ENCODE measurements at regions not wholly inside any gene's neighbourhood (a gene's known extent, or its start where the extent isn't known, plus 50 kb on each side); places are given as distances from the start of the nearest gene placed in this dataset.
"Not testable (repeated sequence)": the region's sequence is repeated elsewhere in the genome, so short reads cannot be mapped to it uniquely, and the experiment has no call there.

DNA sequence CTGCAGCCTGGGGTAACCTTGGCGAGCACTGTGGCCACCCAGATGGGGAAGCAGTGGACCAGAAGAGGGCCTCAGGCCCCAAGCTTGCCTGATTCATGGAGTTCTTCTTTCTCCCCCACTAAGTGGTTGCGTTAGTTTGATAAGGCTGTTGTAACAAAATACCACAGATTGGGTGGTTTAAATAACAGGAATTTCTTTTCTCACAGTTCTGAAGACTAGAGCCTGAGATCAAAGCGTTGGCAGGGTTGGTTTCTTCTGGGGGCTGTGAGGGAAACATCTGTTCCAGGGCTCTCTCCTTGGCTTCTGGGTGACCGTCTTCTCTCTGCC lies 105.7 kb upstream of the GATB start:
- H3K4me3 ChIP-seq (ENCODE audit: low read length) = no peak overlapping the region
- peaks cover 37% of the 10 kb centered on the region for H3K4me1 ChIP-seq (ENCODE audit: insufficient read depth, low read length)
- H3K27me3 ChIP-seq (ENCODE audit: insufficient read depth, low read length) = no peaks in the 10 kb centered on the region
- no peaks in the 10 kb centered on the region for H3K9me3 ChIP-seq (ENCODE audit: low read depth, low read length)

DNA sequence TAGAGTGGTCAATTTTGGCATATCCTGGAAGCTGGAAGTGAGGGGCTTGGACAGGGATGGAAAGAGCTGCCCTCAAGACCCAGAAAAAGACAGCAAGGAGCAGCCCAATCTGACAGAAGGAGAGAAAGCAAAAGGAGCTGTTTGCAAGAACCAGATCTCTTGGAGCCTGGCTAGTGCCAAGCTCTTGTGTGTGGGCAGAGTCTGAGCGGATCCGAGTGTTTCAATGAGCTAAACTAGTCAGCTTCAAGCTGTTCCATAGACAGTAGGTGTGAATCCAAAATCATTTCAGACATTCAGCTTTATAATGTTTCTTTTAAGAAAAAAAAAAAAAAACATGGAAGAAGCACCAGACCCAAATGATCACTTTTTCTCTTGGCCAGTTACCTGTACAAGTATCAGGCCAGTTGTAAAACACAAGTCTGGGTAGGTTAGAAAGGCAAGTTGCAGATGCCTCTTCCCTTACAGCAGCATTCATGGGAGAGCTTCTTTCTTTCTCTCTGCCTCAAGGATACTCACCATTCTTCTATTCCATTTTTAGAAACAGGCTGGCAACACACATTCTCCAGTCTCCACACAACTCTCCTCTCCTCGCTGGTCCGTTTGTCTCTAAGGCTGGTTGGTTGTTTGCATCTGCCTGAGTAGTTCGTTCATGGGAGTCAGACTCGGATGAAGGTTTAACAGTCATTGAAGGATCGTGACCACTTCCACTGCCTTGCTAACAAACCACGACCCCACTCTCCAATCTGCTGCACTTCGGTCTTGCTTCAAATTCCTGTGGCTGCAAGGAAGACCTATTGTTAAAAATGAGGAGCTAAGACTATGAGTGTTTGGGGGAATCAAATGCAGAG lies 105.2 kb upstream of the GATB start:
- no peaks in the 10 kb centered on the region for H3K27me3 ChIP-seq (ENCODE audit: insufficient read depth, low read length)
- H3K4me3 ChIP-seq (ENCODE audit: low read length) = no peak overlapping the region
- no peaks in the 10 kb centered on the region for H3K9me3 ChIP-seq (ENCODE audit: low read depth, low read length)
- peaks cover 37% of the 10 kb centered on the region for H3K4me1 ChIP-seq (ENCODE audit: insufficient read depth, low read length)

DNA sequence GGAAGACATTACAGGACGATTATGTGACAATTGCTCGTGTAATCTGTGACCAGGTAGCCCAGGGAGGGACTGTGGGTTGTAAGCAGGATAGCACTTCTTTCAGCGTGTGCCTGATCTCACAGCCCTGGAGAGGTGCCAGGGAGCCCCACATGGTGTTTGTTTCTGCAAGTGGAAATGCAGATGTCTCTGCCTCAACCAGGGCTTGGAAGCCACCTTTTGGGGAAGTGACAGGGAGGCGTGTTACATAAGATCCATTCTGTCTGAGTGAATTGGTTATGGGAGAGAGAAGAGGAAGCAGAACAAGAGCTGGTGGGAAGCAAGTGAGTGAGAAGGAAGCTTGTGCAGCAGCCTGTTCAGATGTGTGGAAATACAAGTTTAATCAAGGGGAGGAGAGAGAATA lies 104.5 kb upstream of the GATB start:
- Histone ChIP-seq H3K4me1 (ENCODE audit: insufficient read depth, low read length) (peaks cover 37% of the 10 kb centered on the region), H3K27me3 (ENCODE audit: insufficient read depth, low read length) (no peaks in the 10 kb centered on the region), H3K4me3 (ENCODE audit: low read length) (no peak overlapping the region), H3K9me3 (ENCODE audit: low read depth, low read length) (no peaks in the 10 kb centered on the region)

DNA sequence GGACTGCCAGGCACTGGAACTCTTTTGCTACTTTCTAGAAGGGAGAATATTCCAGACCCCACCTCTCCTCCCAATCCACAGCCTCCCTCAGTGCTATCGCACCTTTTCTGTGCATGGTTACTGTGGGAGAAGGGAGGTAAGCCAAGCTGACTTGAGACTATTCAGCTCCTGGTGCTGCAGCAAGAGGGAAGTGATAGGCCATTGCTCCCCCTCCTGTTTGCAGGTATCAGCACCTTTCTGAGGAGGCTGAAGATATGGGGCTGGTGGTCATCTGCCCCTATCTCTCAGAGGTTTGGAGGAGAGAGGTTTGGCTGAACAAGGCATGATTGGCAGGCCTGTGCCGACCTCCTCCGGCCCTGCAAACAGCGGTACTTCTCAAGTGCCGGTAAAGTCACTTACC lies 103.3 kb upstream of the GATB start:
- no peaks in the 10 kb centered on the region for H3K9me3 ChIP-seq (ENCODE audit: low read depth, low read length)
- H3K4me1 ChIP-seq (ENCODE audit: insufficient read depth, low read length) = peaks cover 37% of the 10 kb centered on the region
- H3K4me3 ChIP-seq (ENCODE audit: low read length) = no peak overlapping the region
- peaks cover 7% of the 10 kb centered on the region for H3K27me3 ChIP-seq (ENCODE audit: insufficient read depth, low read length)

DNA sequence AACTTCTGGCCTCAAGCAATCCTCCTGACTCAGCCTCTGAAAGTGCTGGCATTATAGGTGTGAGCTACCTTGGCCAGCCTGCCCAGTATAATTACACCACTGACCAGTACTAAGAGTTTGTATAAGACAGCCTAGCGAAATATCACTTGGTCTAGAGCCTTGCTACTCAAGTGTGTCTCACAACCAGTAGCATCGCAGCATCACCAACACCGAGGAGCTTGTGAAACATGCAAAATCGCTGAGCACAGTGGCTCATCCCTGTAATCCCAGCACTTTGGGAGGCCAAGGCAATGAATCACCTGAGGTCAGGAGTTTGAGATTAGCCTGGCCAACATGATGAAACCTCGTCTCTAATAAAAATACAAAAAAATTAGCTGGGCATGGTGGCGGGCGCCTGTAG lies 102.0 kb upstream of the GATB start:
- no peaks in the 10 kb centered on the region for H3K9me3 ChIP-seq (ENCODE audit: low read depth, low read length)
- no peak overlapping the region for H3K4me3 ChIP-seq (ENCODE audit: low read length)
- peaks cover 36% of the 10 kb centered on the region for H3K4me1 ChIP-seq (ENCODE audit: insufficient read depth, low read length)
- H3K27me3 ChIP-seq (ENCODE audit: insufficient read depth, low read length) = peaks cover 20% of the 10 kb centered on the region

DNA sequence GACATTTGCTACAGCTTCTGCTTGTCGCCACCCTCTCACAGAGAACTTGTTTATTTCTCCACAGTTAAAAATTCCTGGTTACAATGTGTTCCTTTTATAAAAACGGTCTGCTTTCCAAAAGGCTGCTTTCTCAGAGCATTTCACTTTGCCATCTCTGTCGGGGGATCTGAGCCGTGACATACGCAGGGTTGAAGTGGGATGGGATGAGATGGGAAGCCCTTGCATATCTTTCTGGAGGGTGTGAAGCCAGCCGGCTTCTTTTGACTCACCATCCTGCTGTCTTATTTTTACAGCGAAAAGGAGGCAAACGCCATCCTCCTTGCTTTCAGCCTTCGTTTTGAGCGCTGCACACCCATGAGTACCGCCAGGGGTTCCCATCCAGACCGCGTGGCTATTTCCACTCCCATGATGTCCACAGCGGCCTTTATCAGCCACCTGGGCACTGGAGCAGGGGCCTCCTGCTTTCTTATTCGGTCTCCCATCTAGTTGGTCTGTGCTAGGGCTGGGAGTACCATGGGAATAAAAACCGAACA lies 99.8 kb upstream of the GATB start:
- H3K27me3 ChIP-seq (ENCODE audit: insufficient read depth, low read length) = peaks cover 20% of the 10 kb centered on the region

DNA sequence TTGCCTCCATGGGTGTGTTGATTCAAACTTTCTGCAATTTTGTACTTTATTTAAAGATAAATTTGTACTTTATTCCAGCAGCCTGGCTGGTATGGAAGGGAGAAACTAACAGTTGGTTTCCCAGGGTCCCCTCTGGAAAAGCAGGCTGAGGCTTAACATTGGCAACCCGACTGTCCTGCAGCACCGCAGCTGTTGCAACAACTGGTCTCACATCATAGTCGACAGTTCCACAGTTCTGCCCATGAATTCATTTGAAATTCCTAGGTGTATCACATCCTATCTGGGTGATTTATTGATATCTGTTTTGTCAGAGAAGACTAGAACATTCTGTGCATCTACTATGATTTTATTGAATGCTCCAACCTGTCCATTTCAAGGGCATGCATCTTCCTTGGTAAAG lies 98.8 kb upstream of the GATB start:
- Histone ChIP-seq H3K4me1 (ENCODE audit: insufficient read depth, low read length) (peaks cover 5% of the 10 kb centered on the region), H3K9me3 (ENCODE audit: low read depth, low read length) (no peaks in the 10 kb centered on the region), H3K4me3 (ENCODE audit: low read length) (no peak overlapping the region), H3K27me3 (ENCODE audit: insufficient read depth, low read length) (peaks cover 20% of the 10 kb centered on the region)

More for the DNA sequence above, 99.8 kb upstream of the GATB start:
- no peaks in the 10 kb centered on the region for H3K9me3 ChIP-seq (ENCODE audit: low read depth, low read length)
- no peak overlapping the region for H3K4me3 ChIP-seq (ENCODE audit: low read length)
- H3K4me1 ChIP-seq (ENCODE audit: insufficient read depth, low read length) = peaks cover 15% of the 10 kb centered on the region

DNA sequence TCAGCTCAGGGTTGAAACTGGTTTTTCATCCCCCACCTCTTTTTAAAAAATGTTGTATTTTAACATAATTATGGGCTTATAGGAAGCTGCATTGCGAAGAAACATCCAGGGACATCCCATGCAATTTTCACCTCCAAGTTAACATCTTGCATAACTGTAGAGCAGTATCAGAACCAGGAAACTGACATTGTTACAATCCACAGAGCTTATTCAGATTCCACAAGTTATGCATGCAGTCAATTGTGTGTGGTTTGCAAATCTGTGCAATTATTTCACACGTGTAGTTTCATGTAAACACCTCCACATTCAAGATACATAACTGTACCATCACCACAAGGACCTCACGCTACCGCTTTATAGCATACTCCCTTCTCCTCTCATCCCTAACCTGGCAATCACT lies 97.5 kb upstream of the GATB start:
- Histone ChIP-seq H3K4me3 (ENCODE audit: low read length) (no peak overlapping the region), H3K9me3 (ENCODE audit: low read depth, low read length) (no peaks in the 10 kb centered on the region), H3K27me3 (ENCODE audit: insufficient read depth, low read length) (peaks cover 20% of the 10 kb centered on the region), H3K4me1 (ENCODE audit: insufficient read depth, low read length) (peaks cover 11% of the 10 kb centered on the region)

DNA sequence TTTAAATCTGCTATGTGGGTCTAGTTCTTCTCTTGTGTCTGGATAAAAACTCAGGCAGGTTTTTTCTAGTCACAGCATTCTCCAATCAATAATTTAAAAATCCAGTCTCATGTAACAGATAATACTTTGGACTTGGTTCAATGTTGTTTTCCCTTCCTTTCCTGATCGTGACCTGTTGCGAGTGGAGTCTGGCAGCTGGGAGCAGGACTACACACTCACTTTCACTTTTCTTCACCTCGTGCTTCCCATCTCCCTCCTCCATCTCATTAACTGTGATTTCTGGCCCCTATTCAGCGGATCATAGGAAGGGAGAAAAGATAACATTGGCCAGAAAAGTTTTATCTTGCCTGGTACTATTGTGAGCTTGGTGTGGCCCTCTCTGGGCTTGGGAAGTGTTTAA lies 96.6 kb upstream of the GATB start:
- no peaks in the 10 kb centered on the region for H3K9me3 ChIP-seq (ENCODE audit: low read depth, low read length)
- H3K4me1 ChIP-seq (ENCODE audit: insufficient read depth, low read length) = peaks cover 20% of the 10 kb centered on the region
- peaks cover 20% of the 10 kb centered on the region for H3K27me3 ChIP-seq (ENCODE audit: insufficient read depth, low read length)
- no peak overlapping the region for H3K4me3 ChIP-seq (ENCODE audit: low read length)

DNA sequence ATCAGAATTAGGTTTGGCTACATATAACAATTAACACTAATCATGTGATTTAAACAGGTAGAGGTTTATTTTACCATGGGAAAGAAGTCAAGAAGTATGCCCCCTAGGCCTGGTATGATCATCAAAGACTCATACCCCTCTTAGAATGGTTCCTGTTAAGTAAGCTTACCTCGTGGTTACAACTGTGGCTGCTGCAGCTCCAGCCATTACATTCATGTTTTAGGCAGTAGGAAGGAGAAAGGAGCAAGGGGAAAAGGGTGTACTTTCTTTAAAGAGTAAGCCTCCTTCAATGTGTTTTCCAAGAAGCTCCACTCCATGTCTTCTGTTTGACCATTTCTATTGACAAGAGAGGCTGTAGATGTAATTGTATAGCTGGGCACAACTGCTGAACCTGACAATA lies 94.9 kb upstream of the GATB start:
- Histone ChIP-seq H3K4me3 (ENCODE audit: low read length) (no peak overlapping the region), H3K9me3 (ENCODE audit: low read depth, low read length) (no peaks in the 10 kb centered on the region), H3K27me3 (ENCODE audit: insufficient read depth, low read length) (peaks cover 20% of the 10 kb centered on the region), H3K4me1 (ENCODE audit: insufficient read depth, low read length) (peaks cover 28% of the 10 kb centered on the region)

DNA sequence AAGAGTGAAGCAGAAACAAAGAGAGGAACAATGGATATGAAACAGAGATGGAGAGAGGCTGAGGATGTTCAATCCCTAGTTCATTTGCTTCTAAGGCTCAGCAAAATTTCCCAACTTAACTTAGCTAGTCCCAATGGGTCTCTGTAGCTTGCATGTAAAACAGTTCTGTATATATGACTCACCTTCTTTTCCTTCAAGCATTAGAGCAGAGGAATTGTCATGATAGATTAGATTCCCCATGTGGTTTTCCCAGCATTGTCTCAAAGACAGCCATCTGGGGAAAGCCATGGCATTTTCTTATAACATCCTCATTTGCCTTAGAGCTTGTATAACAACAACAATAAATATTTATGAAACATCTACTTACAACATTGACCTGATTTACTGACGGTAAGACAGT lies 93.9 kb upstream of the GATB start:
- no peaks in the 10 kb centered on the region for H3K9me3 ChIP-seq (ENCODE audit: low read depth, low read length)
- H3K4me1 ChIP-seq (ENCODE audit: insufficient read depth, low read length) = peaks cover 28% of the 10 kb centered on the region
- H3K27me3 ChIP-seq (ENCODE audit: insufficient read depth, low read length) = peaks cover 18% of the 10 kb centered on the region
- H3K4me3 ChIP-seq (ENCODE audit: low read length) = no peak overlapping the region

DNA sequence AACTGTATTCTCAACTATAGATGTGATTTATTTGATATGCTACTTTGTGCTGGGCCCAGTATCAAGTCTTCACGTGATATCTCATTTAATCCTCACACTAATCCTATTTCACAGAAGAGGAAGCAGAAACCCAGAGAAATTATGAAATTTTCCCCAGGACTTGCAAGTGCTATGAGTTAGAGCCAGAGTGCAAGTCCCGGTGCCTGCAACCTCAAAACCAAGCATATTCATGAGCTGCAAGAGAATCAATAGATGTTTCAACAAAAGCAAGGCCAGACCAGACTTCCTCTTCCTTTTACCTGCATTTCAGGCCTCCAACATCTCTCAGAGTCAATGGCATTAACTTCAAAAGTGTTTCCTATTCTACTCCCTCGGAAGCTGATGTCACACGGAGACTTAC lies 92.2 kb upstream of the GATB start:
- Histone ChIP-seq H3K4me3 (ENCODE audit: low read length) (no peak overlapping the region), H3K4me1 (ENCODE audit: insufficient read depth, low read length) (peaks cover 28% of the 10 kb centered on the region), H3K27me3 (ENCODE audit: insufficient read depth, low read length) (peaks cover 8% of the 10 kb centered on the region), H3K9me3 (ENCODE audit: low read depth, low read length) (no peaks in the 10 kb centered on the region)

DNA sequence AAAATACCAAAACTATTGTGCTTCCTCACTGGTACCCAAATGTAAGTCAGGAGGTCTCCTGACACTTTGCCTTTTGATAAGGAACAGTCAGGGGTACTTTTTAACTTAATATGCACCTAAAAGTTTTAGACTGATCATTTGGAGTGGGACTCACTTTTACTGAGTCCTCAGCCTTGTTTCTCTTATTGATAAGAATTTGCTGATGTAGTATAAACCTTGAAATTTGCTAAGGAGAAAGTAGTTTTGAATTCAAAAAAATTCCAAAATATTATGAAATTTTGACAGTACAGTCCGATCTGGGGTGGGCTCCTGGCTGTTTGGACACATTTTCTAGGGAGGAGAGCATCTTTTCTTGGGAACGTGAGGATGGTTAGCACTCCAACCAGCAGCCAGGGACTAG lies 91.4 kb upstream of the GATB start:
- H3K4me1 ChIP-seq (ENCODE audit: insufficient read depth, low read length) = peaks cover 28% of the 10 kb centered on the region
- H3K9me3 ChIP-seq (ENCODE audit: low read depth, low read length) = no peaks in the 10 kb centered on the region
- peaks cover 12% of the 10 kb centered on the region for H3K27me3 ChIP-seq (ENCODE audit: insufficient read depth, low read length)
- H3K4me3 ChIP-seq (ENCODE audit: low read length) = no peak overlapping the region

DNA sequence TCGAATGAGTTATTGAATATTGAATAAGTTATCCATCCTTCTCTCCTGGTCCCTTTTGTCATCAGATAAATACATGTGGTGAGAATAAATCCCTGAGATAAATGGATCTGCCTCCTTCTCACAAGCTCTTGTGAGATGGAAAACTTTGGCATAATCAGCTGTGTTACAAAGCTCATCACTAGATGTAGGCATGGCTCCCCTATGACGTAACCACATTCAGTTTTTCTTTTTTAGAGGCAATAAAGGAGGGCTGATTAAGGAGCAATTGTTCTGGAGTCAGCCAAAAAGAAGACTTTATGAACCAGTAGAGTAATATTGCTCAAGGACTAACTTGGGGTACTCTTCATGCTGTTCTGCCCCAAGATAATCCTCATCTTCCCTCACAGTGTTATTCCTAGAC lies 90.5 kb upstream of the GATB start:
- Histone ChIP-seq H3K4me1 (ENCODE audit: insufficient read depth, low read length) (peaks cover 28% of the 10 kb centered on the region), H3K27me3 (ENCODE audit: insufficient read depth, low read length) (peaks cover 12% of the 10 kb centered on the region), H3K4me3 (ENCODE audit: low read length) (no peak overlapping the region), H3K9me3 (ENCODE audit: low read depth, low read length) (no peaks in the 10 kb centered on the region)

DNA sequence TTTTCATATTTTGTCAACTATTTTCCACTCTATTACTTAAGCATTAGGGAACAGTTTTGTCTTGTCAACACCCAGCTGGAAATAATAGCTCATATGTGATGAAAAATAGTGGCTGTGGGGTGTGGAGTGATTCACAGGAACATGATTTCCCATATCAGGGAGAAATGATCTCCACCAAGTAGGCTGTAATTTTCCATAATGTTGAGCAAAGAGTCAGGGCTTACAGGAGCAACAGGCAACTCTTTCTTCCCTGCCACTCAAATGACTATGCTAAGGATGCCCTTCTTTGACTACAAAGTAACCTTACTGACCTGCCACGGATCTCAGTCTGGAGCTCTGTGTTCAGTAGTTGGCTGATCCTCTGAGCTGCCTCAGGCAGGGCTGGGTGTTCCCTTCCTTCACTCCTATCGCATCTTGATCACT lies 90.0 kb upstream of the GATB start:
- H3K4me3 ChIP-seq (ENCODE audit: low read length) = no peak overlapping the region
- peaks cover 28% of the 10 kb centered on the region for H3K4me1 ChIP-seq (ENCODE audit: insufficient read depth, low read length)
- H3K27me3 ChIP-seq (ENCODE audit: insufficient read depth, low read length) = peaks cover 12% of the 10 kb centered on the region
- no peaks in the 10 kb centered on the region for H3K9me3 ChIP-seq (ENCODE audit: low read depth, low read length)

DNA sequence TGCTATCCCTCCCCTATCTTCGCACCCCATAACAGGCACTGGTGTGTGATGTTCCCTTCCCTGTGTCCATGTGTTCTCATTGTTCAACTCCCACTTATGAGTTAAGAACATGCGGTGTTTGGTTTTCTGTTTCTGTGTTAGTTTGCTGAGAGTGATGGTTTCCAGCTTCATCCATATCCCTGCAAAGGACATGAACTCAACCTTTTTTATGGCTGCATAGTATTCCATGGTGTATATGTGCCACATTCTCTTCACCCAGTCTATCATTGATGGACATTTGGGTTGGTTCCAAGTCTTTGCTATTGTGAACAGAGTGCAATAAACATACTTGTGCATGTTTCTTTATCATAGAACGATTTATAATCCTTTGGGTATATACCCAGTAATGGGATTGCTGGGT lies 84.7 kb upstream of the GATB start:
- not testable (repeated sequence) for H3K9me3 ChIP-seq (ENCODE audit: low read depth, low read length)

More for the DNA sequence above, 84.7 kb upstream of the GATB start:
- not testable (repeated sequence) for H3K4me1 ChIP-seq (ENCODE audit: insufficient read depth, low read length); H3K4me3 ChIP-seq (ENCODE audit: low read length)
- peaks cover 12% of the 10 kb centered on the region for H3K27me3 ChIP-seq (ENCODE audit: insufficient read depth, low read length)

Measured in mononuclear cell (primary cell).